ENCODE measurements at regions not wholly inside any gene's neighbourhood (a gene's known extent, or its start where the extent isn't known, plus 50 kb on each side); places are given as distances from the start of the nearest gene placed in this dataset.

DNA sequence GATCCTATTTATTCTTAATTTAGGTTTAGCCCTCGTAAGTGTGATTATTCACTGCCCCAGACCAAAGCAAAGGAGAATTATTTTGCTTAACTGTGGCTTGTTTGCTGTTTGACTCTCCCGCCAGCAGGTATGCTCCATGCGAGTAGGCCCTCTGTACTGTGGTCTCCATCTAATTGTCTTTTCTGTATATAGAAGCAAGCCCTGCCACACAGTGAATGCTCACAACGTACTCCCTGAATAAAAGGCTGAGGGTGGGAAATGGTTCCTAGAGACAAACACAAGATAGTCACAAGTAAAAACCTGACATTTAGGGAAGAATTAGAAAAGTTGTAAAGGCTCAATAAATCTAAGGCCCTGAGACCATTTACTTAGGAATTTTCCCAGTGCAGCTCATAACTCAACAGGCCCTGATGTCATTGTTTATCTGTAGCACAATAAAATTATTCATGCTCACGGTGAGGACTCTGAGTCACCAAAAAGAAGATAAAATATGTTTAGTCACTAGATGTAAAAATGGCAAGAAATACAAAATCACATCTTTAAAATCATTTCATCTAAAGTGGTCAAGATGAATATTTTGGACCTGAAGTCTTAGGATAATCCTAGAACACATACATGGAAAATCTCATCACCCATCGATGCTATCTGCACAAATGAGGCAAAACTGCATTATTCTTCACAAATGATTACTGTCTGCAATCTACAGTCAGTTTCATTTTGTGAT lies 473.2 kb downstream of the ENC1 start:
- no peak for TF ChIP-seq TAF1 (IDR thresholded peaks at IDR 0.05; ENCODE audit: low read depth, low read length)
- TF ChIP-seq RAD21 (IDR thresholded peaks at IDR 0.05 in 1 of 2, conservative IDR thresholded peaks at IDR 0.05 in 1 of 2; ENCODE audit: low read depth in 2 of 2, low read length in 2 of 2): no peak
- TF ChIP-seq POLR2AphosphoS5 (IDR thresholded peaks at IDR 0.05; ENCODE audit: low read depth, low read length): no peak
- TF ChIP-seq, protein P1, sequence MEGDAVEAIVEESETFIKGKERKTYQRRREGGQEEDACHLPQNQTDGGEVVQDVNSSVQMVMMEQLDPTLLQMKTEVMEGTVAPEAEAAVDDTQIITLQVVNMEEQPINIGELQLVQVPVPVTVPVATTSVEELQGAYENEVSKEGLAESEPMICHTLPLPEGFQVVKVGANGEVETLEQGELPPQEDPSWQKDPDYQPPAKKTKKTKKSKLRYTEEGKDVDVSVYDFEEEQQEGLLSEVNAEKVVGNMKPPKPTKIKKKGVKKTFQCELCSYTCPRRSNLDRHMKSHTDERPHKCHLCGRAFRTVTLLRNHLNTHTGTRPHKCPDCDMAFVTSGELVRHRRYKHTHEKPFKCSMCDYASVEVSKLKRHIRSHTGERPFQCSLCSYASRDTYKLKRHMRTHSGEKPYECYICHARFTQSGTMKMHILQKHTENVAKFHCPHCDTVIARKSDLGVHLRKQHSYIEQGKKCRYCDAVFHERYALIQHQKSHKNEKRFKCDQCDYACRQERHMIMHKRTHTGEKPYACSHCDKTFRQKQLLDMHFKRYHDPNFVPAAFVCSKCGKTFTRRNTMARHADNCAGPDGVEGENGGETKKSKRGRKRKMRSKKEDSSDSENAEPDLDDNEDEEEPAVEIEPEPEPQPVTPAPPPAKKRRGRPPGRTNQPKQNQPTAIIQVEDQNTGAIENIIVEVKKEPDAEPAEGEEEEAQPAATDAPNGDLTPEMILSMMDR (IDR thresholded peaks at IDR 0.05; ENCODE audit: control extremely low read depth in 1 of 3, insufficient read depth in 1 of 3, low read depth in 1 of 3, low read length in 3 of 3): no peak
- TF ChIP-seq, protein P2, sequence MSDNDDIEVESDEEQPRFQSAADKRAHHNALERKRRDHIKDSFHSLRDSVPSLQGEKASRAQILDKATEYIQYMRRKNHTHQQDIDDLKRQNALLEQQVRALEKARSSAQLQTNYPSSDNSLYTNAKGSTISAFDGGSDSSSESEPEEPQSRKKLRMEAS (IDR thresholded peaks at IDR 0.05): no peak
- TF ChIP-seq TEAD4 (IDR thresholded peaks at IDR 0.05; ENCODE audit: low read depth, low read length): no peak
- no peak for TF ChIP-seq YY1 (IDR thresholded peaks at IDR 0.05; ENCODE audit: low read depth, low read length)
- TF ChIP-seq SP4 (IDR thresholded peaks at IDR 0.05; ENCODE audit: low read length): no peak
- TF ChIP-seq CHD1 (IDR thresholded peaks at IDR 0.05; ENCODE audit: low read depth, low read length): no peak
- TF ChIP-seq POLR2A (IDR thresholded peaks at IDR 0.05; ENCODE audit: control extremely low read depth in 1 of 2, low read depth in 2 of 2, low read length in 2 of 2): no peak
- TF ChIP-seq, protein P3, sequence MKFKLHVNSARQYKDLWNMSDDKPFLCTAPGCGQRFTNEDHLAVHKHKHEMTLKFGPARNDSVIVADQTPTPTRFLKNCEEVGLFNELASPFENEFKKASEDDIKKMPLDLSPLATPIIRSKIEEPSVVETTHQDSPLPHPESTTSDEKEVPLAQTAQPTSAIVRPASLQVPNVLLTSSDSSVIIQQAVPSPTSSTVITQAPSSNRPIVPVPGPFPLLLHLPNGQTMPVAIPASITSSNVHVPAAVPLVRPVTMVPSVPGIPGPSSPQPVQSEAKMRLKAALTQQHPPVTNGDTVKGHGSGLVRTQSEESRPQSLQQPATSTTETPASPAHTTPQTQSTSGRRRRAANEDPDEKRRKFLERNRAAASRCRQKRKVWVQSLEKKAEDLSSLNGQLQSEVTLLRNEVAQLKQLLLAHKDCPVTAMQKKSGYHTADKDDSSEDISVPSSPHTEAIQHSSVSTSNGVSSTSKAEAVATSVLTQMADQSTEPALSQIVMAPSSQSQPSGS (IDR thresholded peaks at IDR 0.05; ENCODE audit: low read length): no peak
